Left ventricle myocardium superior (tissue), 1 donor: ENCODE measurements at regions not wholly inside any gene's neighbourhood (a gene's known extent, or its start where the extent isn't known, plus 50 kb on each side); places are given as distances from the start of the nearest gene placed in this dataset.
A peak's percentile ranks its signal among the peaks of the same experiment; 100 is the strongest.

Source experiments
- ATAC-seq: fragments of 200-7000 bp; cut with Tn5 transposase; one replicate; pipeline ENCODE4 v1.9.1; 2020; ENCODE audit warnings: mild to moderate bottlenecking, moderate library complexity
- DNase-seq: peaks from one replicate; pipeline ENCODE4 v3.0.0-alpha.2; 2020
- intact Hi-C: fragments of 100-400 bp; cut with micrococcal nuclease; formaldehyde crosslinking; loops from one replicate; pipeline ENCODE4 v1.11.0; 2022
- donor health status: DM: no; HTN: yes; CAD: no; lungs with severe emphysema.

DNA sequence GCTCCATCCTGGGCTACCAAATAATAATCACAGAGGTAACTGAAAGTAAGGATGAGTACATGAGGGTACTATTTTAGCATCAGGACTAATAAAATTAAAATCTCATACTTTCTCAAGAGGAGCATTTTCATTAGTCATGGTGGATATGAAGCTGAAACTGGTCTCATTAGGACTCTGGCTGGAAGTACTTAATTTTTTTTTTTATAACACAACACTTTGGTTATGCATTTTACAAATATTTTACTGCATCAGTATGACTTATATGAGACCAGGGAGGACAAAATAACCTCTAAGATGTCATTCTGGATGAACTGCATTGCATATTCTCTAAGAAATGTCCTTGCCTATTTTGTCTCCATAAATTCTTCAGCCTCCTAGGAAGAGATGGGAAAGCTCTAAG lies 290.9 kb downstream of the HLX start:
- intact Hi-C loops, result loop anchor here (10.0 kb wide), 1 partner anchor 265 kb away; no protein-coding TSS in a partner anchor
- no peak for DNase-seq
- ATAC-seq, result no peak

DNA sequence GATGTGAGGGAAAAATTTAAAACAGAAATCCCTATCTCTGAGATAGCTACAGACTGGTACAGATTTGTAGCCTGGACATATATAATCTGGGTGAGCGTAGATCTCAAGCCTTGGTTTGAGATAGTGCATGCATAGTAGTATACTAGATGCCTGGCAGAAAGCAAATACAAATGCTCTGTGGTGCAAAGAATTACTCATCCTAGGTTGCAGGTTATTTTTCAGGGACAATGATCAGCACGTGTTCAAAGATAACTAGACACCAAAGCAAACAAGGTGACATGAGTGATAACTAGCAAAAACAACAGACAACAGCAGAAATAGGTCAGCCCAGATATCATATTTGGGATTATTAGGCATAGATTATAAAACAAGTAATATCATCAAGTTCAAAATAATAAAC lies 292.5 kb downstream of the HLX start:
- ATAC-seq (no peak), DNase-seq (no peak)
- intact Hi-C loops, result loop anchor here (10.0 kb wide), 1 partner anchor 267 kb away; no protein-coding TSS in a partner anchor

DNA sequence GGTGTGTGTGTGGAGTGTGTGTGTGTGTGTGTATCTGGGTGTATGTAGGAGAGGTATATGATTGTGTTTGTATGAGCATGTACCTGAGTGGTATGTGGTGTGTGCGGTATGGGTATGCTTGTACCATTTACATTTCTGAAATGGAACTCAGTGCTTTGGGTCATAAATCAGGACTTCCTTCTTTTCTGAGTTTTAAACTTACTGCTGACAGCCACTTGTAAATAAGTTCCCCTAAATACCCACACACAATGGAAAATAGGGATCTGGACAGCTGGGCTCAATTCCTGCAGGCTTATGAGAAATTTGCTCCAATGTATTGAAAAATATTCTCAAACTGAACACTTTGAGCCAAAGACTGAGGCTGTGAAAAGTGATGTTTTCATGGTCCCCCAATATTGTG lies 293.6 kb downstream of the HLX start:
- intact Hi-C loops, result loop anchor here (10.0 kb wide), 1 partner anchor 268 kb away; no protein-coding TSS in a partner anchor
- ATAC-seq, result no peak
- DNase-seq, result no peak

DNA sequence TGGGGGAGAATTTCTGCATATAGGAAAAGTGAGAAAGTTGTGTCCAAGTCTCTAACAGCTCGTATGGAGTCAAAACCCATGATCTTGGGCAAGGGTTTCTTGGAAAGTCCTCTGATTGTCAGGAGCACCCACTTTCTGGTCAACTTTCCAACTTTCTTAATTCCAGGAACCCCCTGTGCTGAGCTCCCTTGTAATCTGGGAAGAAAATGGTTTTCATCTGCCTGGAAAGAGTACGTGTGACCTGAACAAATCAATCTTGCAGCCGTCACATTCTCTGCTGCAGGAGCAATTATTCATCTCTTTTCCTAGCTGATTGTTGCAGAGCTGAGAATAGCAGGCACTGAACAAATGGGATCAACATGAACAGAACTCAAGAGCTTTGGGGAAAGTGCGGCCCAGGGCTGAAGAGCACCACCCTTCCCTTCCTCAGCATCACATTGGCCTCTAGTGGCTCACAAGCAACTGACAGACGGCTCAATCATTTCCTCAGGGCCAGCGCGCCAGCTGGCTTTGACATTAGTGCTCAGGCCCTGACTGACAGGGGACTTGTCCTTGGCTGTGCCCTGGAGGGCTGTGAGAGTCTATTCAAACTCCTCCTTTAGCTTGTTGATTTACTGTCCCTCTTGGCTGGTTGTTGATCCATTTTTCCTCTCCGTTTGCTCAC lies 295.2 kb downstream of the HLX start:
- intact Hi-C loops, result loop anchor here (10.0 kb wide), 1 partner anchor 270 kb away; no protein-coding TSS in a partner anchor
- peak; percentile 84 for DNase-seq
- peak; percentile 100 for ATAC-seq

DNA sequence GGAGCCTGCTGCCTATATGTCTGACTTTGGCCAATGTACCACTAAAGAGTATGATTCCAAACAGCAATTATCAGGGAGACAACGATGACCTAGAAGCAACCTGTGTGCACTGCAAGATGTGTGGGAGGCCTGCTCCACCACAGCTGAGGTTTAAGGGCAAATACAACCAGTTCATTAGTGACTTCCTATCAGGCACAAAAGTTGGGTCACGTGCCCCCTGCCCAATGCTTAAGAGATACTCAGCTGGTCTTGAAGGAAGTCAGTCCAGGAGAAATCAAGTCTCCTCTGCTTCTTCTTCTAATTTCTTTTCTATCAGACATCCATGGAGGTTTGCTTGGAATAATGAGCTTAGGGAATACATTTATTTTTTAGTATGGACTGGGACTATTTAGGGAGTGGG lies 296.0 kb downstream of the HLX start:
- no peak for ATAC-seq
- no peak for DNase-seq
- intact Hi-C loops, result loop anchor here (10.0 kb wide), 1 partner anchor 270 kb away; no protein-coding TSS in a partner anchor

DNA sequence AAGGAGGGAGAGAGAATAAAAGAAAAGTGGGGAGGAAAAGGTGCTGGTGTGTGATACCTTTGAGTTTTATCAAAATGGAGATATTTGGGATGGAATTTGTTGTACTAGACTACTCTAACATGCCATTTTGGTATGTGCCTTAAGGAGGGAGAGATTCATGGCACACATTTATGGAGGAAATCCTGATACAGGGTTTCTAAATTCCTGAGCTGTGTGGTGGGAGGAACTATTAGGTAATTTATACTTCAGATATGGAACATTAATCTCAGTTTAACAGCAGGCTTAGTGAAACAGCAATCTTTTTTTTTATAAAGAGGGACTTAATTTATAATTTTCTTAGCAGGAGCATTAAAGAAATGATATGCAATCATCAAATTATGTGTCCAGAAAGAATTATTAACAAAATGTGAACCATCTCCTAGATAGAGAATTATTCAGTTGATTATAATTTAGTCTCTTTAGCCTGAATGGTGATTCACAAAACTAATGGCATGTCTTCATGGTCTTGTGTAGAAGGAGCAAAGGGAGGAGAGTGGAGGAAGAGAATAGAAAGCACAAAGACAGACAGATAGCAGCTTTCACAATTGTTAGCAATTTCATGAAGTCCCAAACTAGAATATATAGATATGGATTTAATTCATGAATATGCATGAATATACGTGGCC lies 301.6 kb downstream of the HLX start:
- ATAC-seq, result no peak

DNA sequence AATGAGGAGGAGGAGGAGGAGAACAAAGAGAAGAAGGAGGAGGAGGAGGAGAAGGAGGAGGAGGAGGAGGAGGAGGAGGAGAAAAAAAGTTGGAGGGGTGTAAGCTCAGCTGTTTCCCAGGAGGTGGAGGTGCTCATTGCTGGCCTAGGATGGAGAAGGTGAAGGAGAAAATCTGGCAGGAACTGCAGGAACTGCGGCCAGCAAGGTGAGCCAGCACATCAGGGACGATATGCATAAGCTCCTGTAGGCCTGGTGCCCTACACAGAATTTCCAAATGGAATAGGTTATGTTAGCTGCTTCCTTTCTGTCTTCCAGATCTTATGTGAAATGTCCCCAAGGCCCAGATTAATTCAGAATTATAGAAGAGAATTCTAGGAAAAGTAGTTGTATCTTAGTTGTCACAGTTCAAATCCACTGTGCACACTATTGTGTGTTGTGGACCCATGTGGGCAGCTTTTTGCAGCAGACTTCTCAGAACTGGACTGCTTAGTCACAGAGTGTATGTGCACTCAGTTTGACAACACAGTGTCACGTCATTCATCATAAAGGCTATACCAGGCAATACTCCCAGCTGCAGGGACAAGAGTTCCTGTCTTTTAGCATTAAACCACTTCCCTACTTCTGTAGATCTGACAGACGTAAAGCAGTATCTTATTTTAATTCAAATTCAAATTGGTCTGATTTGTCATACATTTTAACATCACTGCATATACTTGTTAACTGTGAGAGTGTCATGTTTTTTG lies 303.7 kb downstream of the HLX start:
- ATAC-seq (no peak), DNase-seq (no peak)
- intact Hi-C loops, result no loop called here

More for the DNA sequence above, 301.6 kb downstream of the HLX start:
- intact Hi-C loops, result no loop called here
- DNase-seq, result no peak

DNA sequence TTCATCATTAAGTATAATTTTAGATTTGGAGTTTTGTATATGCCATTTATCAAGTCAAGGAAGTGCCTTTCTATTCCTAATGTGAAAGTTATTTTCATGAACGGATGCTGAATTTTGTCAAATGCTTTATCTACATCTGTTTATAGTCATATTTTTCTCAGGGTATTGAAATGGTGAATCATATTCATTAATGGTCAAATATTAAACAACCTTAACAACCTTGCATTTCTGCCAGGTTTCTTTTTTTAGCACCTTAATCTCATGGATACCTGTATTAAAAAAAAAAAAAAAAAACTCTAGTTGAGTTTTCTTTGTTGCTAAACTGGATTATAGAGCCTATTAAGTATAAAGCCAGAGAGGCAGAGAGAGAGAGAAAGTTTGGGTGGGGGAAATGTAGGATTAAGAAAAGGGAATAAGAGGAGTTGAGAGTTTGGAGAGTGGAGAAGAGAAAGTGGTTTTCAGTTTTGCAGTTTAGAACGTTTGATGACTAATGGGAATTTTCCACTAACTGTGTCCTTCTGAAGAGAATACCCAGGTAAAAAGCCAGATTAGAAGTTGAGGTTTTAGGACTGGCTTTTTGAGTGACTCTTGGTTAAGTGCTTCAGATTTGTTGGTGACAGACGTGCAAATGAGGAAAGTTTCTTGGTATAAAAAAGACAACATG lies 305.0 kb downstream of the HLX start:
- DNase-seq (no peak), ATAC-seq (no peak)
- intact Hi-C loops, result no loop called here

DNA sequence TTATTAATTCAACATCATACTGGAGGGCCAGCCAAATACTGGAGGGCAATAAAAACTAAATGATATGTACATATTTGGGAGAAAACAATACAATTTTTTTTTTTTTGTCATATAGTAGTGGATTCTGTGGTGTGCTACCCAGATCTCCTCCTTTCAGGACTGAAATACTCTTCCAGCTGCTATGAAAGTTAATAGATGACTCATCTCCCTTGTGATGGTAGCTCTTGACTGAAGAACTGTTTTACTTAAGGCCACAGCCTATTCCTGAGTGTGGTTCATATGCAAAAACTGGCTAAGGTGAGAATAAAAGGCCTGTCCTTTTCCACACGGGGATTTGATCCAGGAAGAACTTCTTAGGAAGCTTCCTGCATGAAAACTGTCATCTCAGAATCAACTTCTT lies 307.9 kb downstream of the HLX start:
- DNase-seq, result no peak
- no peak for ATAC-seq
- intact Hi-C loops, result no loop called here

DNA sequence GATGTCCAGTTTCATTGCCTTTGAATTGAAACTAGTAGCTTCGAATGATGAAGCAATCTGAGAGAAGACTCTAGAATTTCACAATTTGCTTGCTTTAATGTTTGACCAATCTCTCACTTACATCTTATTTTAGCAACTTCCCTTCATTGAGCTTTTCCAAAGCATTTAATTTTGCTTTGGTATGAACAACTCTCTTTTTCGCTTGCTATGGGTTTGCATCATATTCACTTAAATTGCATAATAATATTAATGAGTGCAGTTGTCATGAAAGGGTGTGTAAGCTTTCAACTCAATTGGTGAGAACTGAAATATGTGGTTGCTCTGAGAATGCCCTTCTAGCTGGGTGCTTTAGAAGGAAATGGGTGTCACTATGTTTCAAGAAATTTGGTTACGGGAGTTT lies 309.2 kb downstream of the HLX start:
- intact Hi-C loops, result no loop called here

DNA sequence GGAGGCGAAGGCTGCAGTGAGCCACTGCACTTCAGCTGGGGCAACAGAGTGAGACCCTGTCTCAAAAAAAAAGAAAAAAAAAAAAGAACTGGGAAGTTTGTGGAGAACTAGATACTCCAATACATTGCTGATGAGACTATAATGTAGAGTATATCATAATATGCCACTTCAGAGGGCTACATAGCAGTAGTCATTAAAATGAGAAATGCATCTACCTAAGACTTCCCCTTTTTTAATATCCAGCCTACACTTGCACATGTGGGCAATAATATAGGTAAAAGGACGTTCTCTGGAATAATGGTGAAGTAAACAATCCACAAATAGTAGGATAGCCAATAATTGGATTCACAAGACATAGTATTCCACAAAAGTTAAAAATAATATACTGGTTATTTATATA lies 311.0 kb downstream of the HLX start:
- no peak for ATAC-seq
- intact Hi-C loops, result no loop called here
- DNase-seq, result no peak

More for the DNA sequence above, 309.2 kb downstream of the HLX start:
- DNase-seq (no peak), ATAC-seq (no peak)

DNA sequence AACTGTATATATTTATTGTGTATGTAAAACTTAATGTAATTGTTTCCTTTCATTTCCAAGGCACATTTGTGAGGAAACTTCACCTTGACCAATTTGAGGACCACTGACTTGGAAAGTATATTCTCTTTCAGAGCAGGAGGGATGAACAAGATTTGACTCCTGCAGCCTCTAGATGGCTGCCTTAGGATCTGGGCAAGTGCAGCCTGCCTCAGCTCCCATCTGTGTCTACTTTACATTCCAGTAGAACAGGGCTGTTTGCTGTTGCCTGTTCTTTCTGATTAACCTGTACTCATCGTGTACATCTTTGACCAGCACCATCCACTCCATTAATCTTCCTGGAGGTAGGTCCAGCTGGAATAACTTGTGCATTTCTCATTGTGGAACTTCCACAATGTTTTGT lies 312.8 kb downstream of the HLX start:
- DNase-seq, result no peak
- no peak for ATAC-seq
- intact Hi-C loops, result no loop called here

DNA sequence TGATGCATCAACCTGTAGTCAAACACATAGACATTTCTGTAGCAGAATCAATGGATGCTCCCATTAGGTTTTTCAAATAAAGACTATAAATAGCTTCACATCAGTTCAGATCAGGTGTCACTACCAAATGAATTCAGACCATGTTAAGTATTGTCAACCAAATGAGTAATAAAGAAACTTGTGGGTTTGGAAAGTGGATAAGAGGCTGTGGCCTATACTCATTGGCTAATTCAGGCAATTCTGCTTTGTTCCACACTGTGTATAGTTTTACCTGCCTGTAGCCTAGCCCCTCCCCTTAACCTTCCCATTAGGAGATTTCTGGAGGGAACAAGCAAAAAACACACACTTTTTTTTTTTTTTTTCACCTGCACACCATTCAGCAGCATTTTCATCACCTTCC lies 321.2 kb downstream of the HLX start:
- ATAC-seq, result no peak
- no peak for DNase-seq
- intact Hi-C loops, result loop anchor here (5.0 kb wide), 1 partner anchor 388 kb away; no protein-coding TSS in a partner anchor

DNA sequence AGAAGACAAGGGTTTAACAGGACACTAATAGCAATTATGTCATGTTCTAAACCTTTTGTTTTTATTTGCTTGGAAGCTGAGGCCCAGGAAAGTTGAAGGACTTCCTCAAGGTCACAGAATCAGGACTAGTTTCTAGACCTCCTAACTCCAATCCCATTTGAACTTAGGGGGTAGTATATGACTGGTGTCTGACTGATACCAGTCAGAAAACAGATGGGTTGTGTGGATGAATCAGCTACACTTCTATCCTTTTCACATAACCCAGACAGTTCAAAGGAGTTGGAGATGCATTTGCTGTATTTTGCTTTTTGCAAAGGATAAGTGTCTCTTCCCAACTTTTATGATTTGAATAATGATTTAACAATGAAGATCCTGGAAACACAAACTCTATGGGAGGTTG lies 322.5 kb downstream of the HLX start:
- DNase-seq, result no peak
- ATAC-seq, result no peak
- intact Hi-C loops, result loop anchor here (2.0 to 5.0 kb wide), 2 partner anchors 327 to 389 kb away; no protein-coding TSS in a partner anchor

DNA sequence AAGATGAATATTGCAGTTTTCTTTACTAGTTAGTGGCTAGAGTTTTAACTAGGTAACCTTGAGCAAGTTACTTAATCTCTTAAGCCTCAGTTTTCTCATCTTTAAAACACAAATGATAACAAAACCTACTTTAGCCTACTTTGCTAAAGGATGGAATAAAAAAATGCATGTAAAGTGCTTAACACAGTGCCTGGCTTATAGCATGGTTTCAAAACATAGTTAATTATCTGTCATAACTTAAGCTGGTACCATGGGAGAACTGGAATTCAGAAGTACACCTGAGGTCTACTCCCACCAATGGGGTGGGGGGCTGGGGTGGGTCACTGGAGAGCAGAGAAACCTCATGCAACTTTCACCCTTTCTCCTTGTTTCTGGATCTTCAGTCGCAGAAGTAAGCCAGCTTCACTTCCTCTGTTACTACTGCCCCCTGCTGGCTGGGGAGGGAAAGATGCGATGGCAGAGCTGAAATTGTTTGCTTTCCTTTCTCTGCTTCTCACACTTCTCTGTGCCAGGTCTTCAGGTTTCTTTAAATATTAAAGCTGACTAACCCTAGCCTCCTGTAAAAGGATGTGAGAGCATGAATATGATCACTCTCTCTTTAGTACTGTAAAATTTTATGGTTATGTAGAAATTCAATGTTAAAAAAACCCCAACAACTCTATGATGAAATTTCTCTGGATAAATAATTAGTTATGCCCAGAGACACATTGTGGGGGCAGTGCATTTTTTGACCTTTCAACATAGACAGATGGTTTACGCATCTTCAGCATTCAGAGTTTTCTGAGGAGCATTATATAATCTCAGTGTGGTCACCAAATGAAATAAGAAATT lies 324.2 kb downstream of the HLX start:
- ATAC-seq, result peak; percentile 63
- intact Hi-C loops, result loop anchor here (2.0 to 5.0 kb wide), 2 partner anchors 329 to 391 kb away; no protein-coding TSS in a partner anchor

DNA sequence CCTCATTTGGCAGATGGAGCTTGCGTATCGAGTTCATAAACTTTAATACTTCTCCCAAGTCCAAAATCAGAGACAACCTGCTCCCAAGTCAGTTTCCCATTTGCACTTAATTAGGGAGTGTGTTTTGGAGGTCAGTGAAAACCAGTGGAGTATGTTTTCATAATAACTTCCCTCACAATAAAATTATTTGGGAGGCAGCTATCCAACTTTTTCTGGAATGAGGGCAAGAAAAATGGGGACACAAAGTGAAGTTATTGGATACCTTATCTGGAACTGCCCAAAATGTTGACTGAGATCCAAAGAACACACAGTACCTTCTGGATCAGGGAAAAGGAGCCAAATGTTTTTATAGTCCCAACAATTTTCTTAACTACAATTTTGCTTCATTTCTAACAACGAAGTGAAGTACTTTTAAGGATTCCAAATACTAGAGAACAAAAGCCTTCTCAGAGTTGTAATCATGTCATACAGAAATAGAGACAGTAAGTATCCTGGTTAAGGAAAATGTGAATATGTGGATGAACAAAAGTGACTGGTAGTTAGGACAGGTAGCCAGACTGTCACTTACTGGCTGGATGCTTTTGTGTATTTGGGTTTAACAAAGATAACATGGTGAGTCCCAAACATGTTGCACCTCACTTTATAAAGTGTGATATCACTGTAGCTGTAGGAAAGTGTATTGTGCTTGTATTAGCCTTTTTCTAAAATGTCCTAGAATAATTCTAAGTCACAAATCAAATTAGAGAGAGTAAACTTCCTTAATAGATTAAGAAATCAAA lies 325.0 kb downstream of the HLX start:
- peak; percentile 89 for ATAC-seq
- DNase-seq, result no peak
- intact Hi-C loops, result loop anchor here (5.0 kb wide), 1 partner anchor 392 kb away; no protein-coding TSS in a partner anchor

More for the DNA sequence above, 324.2 kb downstream of the HLX start:
- peak; percentile 77 for DNase-seq

DNA sequence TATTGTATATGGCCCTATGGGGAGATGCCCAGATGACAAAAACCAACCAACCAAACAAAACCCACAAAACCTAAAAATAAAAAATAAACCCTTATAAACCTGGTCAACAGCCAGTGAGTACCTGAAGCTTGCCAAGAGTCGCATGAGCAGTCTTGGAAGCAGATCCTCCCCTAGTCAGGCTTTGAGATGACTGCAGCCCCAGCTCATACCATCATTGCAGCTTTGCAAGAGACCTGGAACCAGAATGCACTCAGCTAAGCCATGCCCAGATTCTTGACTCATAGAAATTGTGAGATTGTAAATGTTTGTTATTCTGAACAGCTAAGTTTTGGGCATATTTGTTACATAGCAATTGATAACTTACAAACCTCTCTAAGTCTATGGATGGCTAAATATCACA lies 326.8 kb downstream of the HLX start:
- intact Hi-C loops, result no loop called here
- DNase-seq (no peak), ATAC-seq (no peak)

DNA sequence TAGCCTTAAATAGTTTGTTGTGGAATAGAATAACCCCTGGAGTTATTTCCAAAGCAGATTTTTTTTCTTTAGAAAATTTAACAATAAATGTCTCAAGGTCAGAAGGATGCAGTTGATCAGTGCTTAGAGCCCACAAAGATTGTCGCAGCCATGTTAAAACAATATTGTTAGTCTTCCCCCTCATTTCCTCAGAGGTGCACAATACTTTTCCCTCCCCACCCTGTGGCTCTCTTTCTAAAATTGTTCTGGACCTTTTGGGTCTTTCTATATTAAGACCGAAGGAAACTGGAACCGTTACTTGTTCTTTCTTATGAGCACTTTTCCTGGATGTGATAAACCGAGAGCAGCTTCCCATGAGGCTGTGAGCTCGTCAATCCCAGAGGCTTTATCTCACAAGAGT lies 333.7 kb downstream of the HLX start:
- ATAC-seq (peak; percentile 38), DNase-seq (no peak)
- intact Hi-C loops, result no loop called here
